ENCODE measurements at regions not wholly inside any gene's neighbourhood (a gene's known extent, or its start where the extent isn't known, plus 50 kb on each side); places are given as distances from the start of the nearest gene placed in this dataset.
"Not testable (repeated sequence)": the region's sequence is repeated elsewhere in the genome, so short reads cannot be mapped to it uniquely, and the experiment has no call there.

- DNase-seq (ENCODE audit: low read depth in 2 of 2) = no peak
Observed at GRCh38 chr16:59545721-59546120, 811.6 kb upstream of the GOT2 start.

GRCh38 chr16:59543641-59544040 lies 809.5 kb upstream of the GOT2 start:
- DNase-seq (ENCODE audit: low read depth in 2 of 2) = no peak

- DNase-seq (ENCODE audit: low read depth in 2 of 2) = no peak
Observed at GRCh38 chr16:59540621-59541020, 806.5 kb upstream of the GOT2 start.

GRCh38 chr16:59535298-59535697 lies 801.2 kb upstream of the GOT2 start:
- DNase-seq (ENCODE audit: low read depth in 2 of 2) = no peak

GRCh38 chr16:59527206-59527997 lies 793.3 kb upstream of the GOT2 start:
- no peak for DNase-seq (ENCODE audit: low read depth in 2 of 2)

- DNase-seq (ENCODE audit: low read depth in 2 of 2) = no peak
Observed at GRCh38 chr16:59522826-59523225, 788.7 kb upstream of the GOT2 start.

- not testable (repeated sequence) for DNase-seq (ENCODE audit: low read depth in 2 of 2)
Observed at GRCh38 chr16:59518721-59519120, 784.6 kb upstream of the GOT2 start.

GRCh38 chr16:59514651-59515050 lies 780.5 kb upstream of the GOT2 start:
- DNase-seq (ENCODE audit: low read depth in 2 of 2) = no peak

GRCh38 chr16:59510008-59510424 lies 775.9 kb upstream of the GOT2 start:
- DNase-seq (ENCODE audit: low read depth in 2 of 2) = no peak

- DNase-seq (ENCODE audit: low read depth in 2 of 2) = no peak
Observed at GRCh38 chr16:59500601-59501000, 766.5 kb upstream of the GOT2 start.

GRCh38 chr16:59487067-59487466 lies 753.0 kb upstream of the GOT2 start:
- no peak for DNase-seq (ENCODE audit: low read depth in 2 of 2)

GRCh38 chr16:59484833-59485516 lies 750.9 kb upstream of the GOT2 start:
- no peak for DNase-seq (ENCODE audit: low read depth in 2 of 2)

- no peak for DNase-seq (ENCODE audit: low read depth in 2 of 2)
Observed at GRCh38 chr16:59478838-59479237, 744.7 kb upstream of the GOT2 start.

- DNase-seq (ENCODE audit: low read depth in 2 of 2) = no peak
Observed at GRCh38 chr16:59470556-59470955, 736.4 kb upstream of the GOT2 start.

GRCh38 chr16:59469266-59469665 lies 735.1 kb upstream of the GOT2 start:
- no peak for DNase-seq (ENCODE audit: low read depth in 2 of 2)

GRCh38 chr16:59463776-59464175 lies 729.7 kb upstream of the GOT2 start:
- DNase-seq (ENCODE audit: low read depth in 2 of 2) = no peak

GRCh38 chr16:59459806-59460205 lies 725.7 kb upstream of the GOT2 start:
- no peak for DNase-seq (ENCODE audit: low read depth in 2 of 2)

- DNase-seq (ENCODE audit: low read depth in 2 of 2) = no peak
Observed at GRCh38 chr16:59455497-59455896, 721.4 kb upstream of the GOT2 start.

- DNase-seq (ENCODE audit: low read depth in 2 of 2) = not testable (repeated sequence)
Observed at GRCh38 chr16:59450513-59450912, 716.4 kb upstream of the GOT2 start.

- DNase-seq (ENCODE audit: low read depth in 2 of 2) = no peak
Observed at GRCh38 chr16:59440502-59440901, 706.4 kb upstream of the GOT2 start.

GRCh38 chr16:59432896-59433295 lies 698.8 kb upstream of the GOT2 start:
- no peak for DNase-seq (ENCODE audit: low read depth in 2 of 2)

- no peak for DNase-seq (ENCODE audit: low read depth in 2 of 2)
Observed at GRCh38 chr16:59432276-59432675, 698.2 kb upstream of the GOT2 start.

- DNase-seq (ENCODE audit: low read depth in 2 of 2) = no peak
Observed at GRCh38 chr16:59424714-59425273, 690.7 kb upstream of the GOT2 start.

Data from stimulated activated CD4-positive, alpha-beta T cell treated with anti-CD3 and anti-CD28 coated beads, Interleukin-4, amount 100 ng/mL, for 48 hours (primary cell).